ENCODE measurements at regions not wholly inside any gene's neighbourhood (a gene's known extent, or its start where the extent isn't known, plus 50 kb on each side); places are given as distances from the start of the nearest gene placed in this dataset.

- no peak for FAIRE-seq
- TF ChIP-seq CTCF (IDR thresholded peaks at IDR 0.05; ENCODE audit: insufficient read depth, low read length, severe bottlenecking) = no peak
- no peak for DNase-seq (ENCODE audit: low read depth)
- Histone ChIP-seq H3K36me3 (ENCODE audit: control insufficient read depth, insufficient read depth, low read length) (no peaks in the 10 kb centered on the region), H3K4me3 (ENCODE audit: low read depth, low read length) (no peak overlapping the region), H3K27me3 (ENCODE audit: control insufficient read depth, insufficient read depth, low read length) (no peaks in the 10 kb centered on the region)
Observed at GRCh38 chr4:55756208-55756607, 63.4 kb upstream of the EXOC1L start.

GRCh38 chr4:55757356-55757952, 62.1 kb upstream of the EXOC1L start:
- TF ChIP-seq CTCF (IDR thresholded peaks at IDR 0.05; ENCODE audit: insufficient read depth, low read length, severe bottlenecking) = no peak
- no peak overlapping the region for H3K4me3 ChIP-seq (ENCODE audit: low read depth, low read length)
- H3K36me3 ChIP-seq (ENCODE audit: control insufficient read depth, insufficient read depth, low read length) = no peaks in the 10 kb centered on the region
- no peak for DNase-seq (ENCODE audit: low read depth)
- no peaks in the 10 kb centered on the region for H3K27me3 ChIP-seq (ENCODE audit: control insufficient read depth, insufficient read depth, low read length)
- FAIRE-seq = no peak

- no peak for FAIRE-seq
Observed at GRCh38 chr4:55758066-55758465, 61.5 kb upstream of the EXOC1L start.

GRCh38 chr4:55758570-55758969, 61.0 kb upstream of the EXOC1L start:
- no peak for TF ChIP-seq CTCF (IDR thresholded peaks at IDR 0.05; ENCODE audit: insufficient read depth, low read length, severe bottlenecking)
- no peaks in the 10 kb centered on the region for H3K27me3 ChIP-seq (ENCODE audit: control insufficient read depth, insufficient read depth, low read length)
- no peak overlapping the region for H3K4me3 ChIP-seq (ENCODE audit: low read depth, low read length)
- no peak for FAIRE-seq
- no peak for DNase-seq (ENCODE audit: low read depth)
- no peaks in the 10 kb centered on the region for H3K36me3 ChIP-seq (ENCODE audit: control insufficient read depth, insufficient read depth, low read length)

More at GRCh38 chr4:55758066-55758465, 61.5 kb upstream of the EXOC1L start:
- peak; percentile 30 for DNase-seq (ENCODE audit: low read depth)
- H3K36me3 ChIP-seq (ENCODE audit: control insufficient read depth, insufficient read depth, low read length) = no peaks in the 10 kb centered on the region
- no peak for TF ChIP-seq CTCF (IDR thresholded peaks at IDR 0.05; ENCODE audit: insufficient read depth, low read length, severe bottlenecking)
- no peaks in the 10 kb centered on the region for H3K27me3 ChIP-seq (ENCODE audit: control insufficient read depth, insufficient read depth, low read length)
- no peak overlapping the region for H3K4me3 ChIP-seq (ENCODE audit: low read depth, low read length)

- FAIRE-seq = no peak
- no peak for TF ChIP-seq CTCF (IDR thresholded peaks at IDR 0.05; ENCODE audit: insufficient read depth, low read length, severe bottlenecking)
- no peaks in the 10 kb centered on the region for H3K36me3 ChIP-seq (ENCODE audit: control insufficient read depth, insufficient read depth, low read length)
- DNase-seq (ENCODE audit: low read depth) = no peak
- no peak overlapping the region for H3K4me3 ChIP-seq (ENCODE audit: low read depth, low read length)
- no peaks in the 10 kb centered on the region for H3K27me3 ChIP-seq (ENCODE audit: control insufficient read depth, insufficient read depth, low read length)
Observed at GRCh38 chr4:55762819-55763218, 56.8 kb upstream of the EXOC1L start.

GRCh38 chr4:55763996-55764395, 55.6 kb upstream of the EXOC1L start:
- TF ChIP-seq CTCF (IDR thresholded peaks at IDR 0.05; ENCODE audit: insufficient read depth, low read length, severe bottlenecking) = no peak
- FAIRE-seq = no peak
- no peak for DNase-seq (ENCODE audit: low read depth)
- no peaks in the 10 kb centered on the region for H3K27me3 ChIP-seq (ENCODE audit: control insufficient read depth, insufficient read depth, low read length)
- H3K4me3 ChIP-seq (ENCODE audit: low read depth, low read length) = no peak overlapping the region
- no peaks in the 10 kb centered on the region for H3K36me3 ChIP-seq (ENCODE audit: control insufficient read depth, insufficient read depth, low read length)

All from bronchial epithelial cell (primary cell).